GM06990 (cell line): ENCODE measurements at regions not wholly inside any gene's neighbourhood (a gene's known extent, or its start where the extent isn't known, plus 50 kb on each side); places are given as distances from the start of the nearest gene placed in this dataset.
"Not testable (repeated sequence)": the region's sequence is repeated elsewhere in the genome, so short reads cannot be mapped to it uniquely, and the experiment has no call there.

ENCODE experiments used
- DNase-seq: peaks from one replicate; pipeline ENCODE4 v3.0.0-alpha.2; 2011; ENCODE audit not compliant: insufficient read length; ENCODE audit errors: extremely low read depth
- H3K27me3 ChIP-seq: replicated peaks from 2 replicates; pipeline ENCODE4 v1.6.0; 2011; ENCODE audit warnings: low read length; ENCODE audit not compliant: control insufficient read depth, insufficient read depth
- H3K36me3 ChIP-seq: 2 replicates; pipeline ENCODE4 v1.5.1; 2011; ENCODE audit warnings: low read length; ENCODE audit not compliant: control insufficient read depth, insufficient read depth
- H3K4me3 ChIP-seq: replicated peaks from 2 replicates; pipeline ENCODE4 v1.5.1; 2011; ENCODE audit warnings: low read depth, mild to moderate bottlenecking, control low read depth, low read length
- TF ChIP-seq, protein P1 (sequence below): IDR thresholded peaks from 2 replicates; pipeline ENCODE4 v1.5.1; 2011; ENCODE audit warnings: low read length, control low read depth, mild to moderate bottlenecking, inconsistent platforms; ENCODE audit not compliant: insufficient read depth, poor library complexity, severe bottlenecking

- DNase-seq = no peak
- H3K36me3 ChIP-seq = no peaks in the 10 kb centered on the region
- TF ChIP-seq, protein P1, sequence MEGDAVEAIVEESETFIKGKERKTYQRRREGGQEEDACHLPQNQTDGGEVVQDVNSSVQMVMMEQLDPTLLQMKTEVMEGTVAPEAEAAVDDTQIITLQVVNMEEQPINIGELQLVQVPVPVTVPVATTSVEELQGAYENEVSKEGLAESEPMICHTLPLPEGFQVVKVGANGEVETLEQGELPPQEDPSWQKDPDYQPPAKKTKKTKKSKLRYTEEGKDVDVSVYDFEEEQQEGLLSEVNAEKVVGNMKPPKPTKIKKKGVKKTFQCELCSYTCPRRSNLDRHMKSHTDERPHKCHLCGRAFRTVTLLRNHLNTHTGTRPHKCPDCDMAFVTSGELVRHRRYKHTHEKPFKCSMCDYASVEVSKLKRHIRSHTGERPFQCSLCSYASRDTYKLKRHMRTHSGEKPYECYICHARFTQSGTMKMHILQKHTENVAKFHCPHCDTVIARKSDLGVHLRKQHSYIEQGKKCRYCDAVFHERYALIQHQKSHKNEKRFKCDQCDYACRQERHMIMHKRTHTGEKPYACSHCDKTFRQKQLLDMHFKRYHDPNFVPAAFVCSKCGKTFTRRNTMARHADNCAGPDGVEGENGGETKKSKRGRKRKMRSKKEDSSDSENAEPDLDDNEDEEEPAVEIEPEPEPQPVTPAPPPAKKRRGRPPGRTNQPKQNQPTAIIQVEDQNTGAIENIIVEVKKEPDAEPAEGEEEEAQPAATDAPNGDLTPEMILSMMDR = no peak
- H3K4me3 ChIP-seq = no peak overlapping the region
- no peaks in the 10 kb centered on the region; the same call in none of the 2 replicates for H3K27me3 ChIP-seq
Measured at GRCh38 chr2:217356781-217357180, 496.9 kb upstream of the TNP1 start.

DNA sequence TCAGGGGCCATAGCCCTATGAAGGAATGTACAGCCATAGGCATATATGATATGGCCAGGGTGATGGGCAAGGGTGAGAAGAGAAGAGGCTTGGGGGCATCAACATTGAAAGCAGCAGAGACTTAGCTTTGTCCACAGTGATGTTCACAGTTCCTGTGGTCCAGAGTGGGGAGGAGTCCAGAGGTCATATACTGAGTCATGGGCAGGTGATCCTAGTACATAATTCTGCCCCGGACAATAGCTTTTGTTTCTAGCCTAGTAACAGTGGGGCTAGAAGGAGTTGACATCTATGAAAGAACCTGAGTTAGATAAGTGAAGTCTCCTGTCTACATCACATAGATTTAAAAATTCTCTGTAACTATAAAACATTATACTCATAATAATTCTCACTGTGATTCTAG lies 496.3 kb upstream of the TNP1 start:
- Histone ChIP-seq H3K4me3 (no peak overlapping the region), H3K36me3 (no peaks in the 10 kb centered on the region), H3K27me3 (no peaks in the 10 kb centered on the region; the same call in none of the 2 replicates)
- DNase-seq = no peak
- TF ChIP-seq, protein P1 = no peak

DNA sequence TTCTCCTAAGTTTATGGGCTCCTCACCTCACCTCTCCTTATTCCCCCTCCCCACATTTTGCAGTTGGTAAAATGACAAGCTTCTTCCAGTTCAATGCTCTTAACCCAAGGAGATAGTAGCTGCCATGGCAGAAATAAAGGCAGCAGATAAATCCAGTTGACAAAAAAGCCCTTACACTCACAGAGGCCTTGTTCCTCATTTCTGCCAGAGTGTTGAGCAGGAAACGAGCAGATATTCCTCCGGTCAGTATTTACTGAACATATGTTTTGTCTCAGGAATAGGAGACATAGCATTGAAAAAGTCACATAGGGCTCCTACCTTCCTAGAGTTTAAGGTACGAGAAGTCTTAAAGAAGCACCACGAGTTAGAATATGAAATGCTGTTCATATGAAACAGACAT lies 493.7 kb upstream of the TNP1 start:
- Histone ChIP-seq H3K27me3 (no peaks in the 10 kb centered on the region), H3K4me3 (no peak overlapping the region), H3K36me3 (no peaks in the 10 kb centered on the region)
- DNase-seq = no peak
- TF ChIP-seq, protein P1 = no peak

DNA sequence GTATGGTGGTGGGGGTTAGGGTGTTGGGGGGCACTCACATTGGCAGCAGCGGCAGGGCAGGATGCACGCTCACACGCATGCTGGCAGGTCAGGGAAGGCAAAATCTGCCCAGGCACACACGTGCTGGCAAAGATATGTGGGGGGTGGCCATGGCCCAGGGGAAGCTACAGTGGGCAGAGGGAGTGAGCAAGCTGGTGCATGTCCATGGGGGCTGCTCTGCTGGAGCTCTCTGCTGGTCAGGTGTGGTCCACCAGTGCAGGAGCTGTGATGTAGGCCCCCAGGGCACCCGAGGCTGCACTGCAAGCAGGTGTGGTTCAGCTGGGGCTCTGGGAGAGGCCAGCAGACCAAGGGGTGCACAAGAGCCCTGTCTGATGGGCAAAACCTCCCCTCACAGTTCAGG lies 491.5 kb upstream of the TNP1 start:
- no peaks in the 10 kb centered on the region for H3K27me3 ChIP-seq
- no peak for DNase-seq
- H3K4me3 ChIP-seq = no peak overlapping the region
- H3K36me3 ChIP-seq = no peaks in the 10 kb centered on the region
- TF ChIP-seq, protein P1 = no peak

- DNase-seq = no peak
- TF ChIP-seq, protein P1 = no peak
- Histone ChIP-seq H3K4me3 (no peak overlapping the region), H3K27me3 (no peaks in the 10 kb centered on the region), H3K36me3 (no peaks in the 10 kb centered on the region)
Measured at GRCh38 chr2:217349251-217349650, 489.4 kb upstream of the TNP1 start.

DNA sequence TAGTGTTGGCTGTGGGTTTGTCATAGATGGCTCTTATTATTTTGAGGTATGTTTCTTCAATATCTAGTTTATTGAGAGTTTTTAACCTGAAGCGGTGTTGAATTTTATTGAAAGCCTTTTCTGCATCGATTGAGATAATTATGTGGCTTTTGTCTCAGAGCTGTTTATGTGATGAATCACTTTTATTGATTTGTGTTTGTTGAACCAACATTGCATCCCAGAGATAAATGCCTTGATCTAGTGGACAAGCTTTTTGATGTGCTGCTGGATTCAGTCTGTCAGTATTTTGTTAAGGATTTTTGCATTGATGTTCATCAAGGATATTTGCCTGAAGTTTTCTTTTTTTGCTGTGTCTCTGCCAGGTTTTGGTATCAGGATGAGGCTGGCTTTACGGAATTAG lies 487.8 kb upstream of the TNP1 start:
- not testable (repeated sequence) for H3K4me3 ChIP-seq, DNase-seq, H3K36me3 ChIP-seq, H3K27me3 ChIP-seq

DNA sequence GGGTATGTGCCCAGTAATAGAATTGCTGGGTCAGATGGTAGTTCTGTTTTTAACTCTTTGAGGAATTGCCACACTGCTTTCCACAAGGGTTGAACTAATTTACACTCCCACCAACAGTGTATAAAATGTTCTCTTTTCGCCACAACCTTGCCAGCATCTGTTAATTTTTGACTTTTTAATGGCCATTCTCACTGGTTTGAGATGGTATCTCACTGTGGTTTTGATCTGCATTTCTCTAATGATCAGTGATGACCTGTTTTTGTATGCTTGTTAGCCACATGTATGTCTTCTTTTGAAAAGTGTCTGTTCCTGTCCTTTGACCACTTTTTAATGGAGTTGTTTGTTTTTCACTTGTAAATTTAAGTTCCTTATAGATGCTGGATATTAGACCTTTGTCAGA lies 486.2 kb upstream of the TNP1 start:
- H3K27me3 ChIP-seq, H3K36me3 ChIP-seq, H3K4me3 ChIP-seq, DNase-seq: not testable (repeated sequence)
